GM18868 (cell line): ENCODE measurements at regions not wholly inside any gene's neighbourhood (a gene's known extent, or its start where the extent isn't known, plus 50 kb on each side); places are given as distances from the start of the nearest gene placed in this dataset.

ENCODE experiments used
- ATAC-seq: cut with Tn5 transposase; IDR thresholded peaks from one replicate; pipeline ENCODE4 v1.9.1; 2021; ENCODE audit warnings: mild to moderate bottlenecking, moderate library complexity; ENCODE audit not compliant: unreplicated experiment

- ATAC-seq, result no peak
Observed at GRCh38 chr4:156710365-156711192, 261.0 kb downstream of the PDGFC start.

GRCh38 chr4:156705311-156705710, 266.3 kb downstream of the PDGFC start:
- no peak for ATAC-seq

GRCh38 chr4:156695163-156695562, 276.4 kb downstream of the PDGFC start:
- no peak for ATAC-seq

- no peak for ATAC-seq
Observed at GRCh38 chr4:156694413-156694812, 277.2 kb downstream of the PDGFC start.

- no peak for ATAC-seq
Observed at GRCh38 chr4:156693557-156693956, 278.0 kb downstream of the PDGFC start.

- peak; percentile 19 for ATAC-seq
Observed at GRCh38 chr4:156692016-156692415, 279.6 kb downstream of the PDGFC start.

- no peak for ATAC-seq
Observed at GRCh38 chr4:156690572-156690971, 281.0 kb downstream of the PDGFC start.

- ATAC-seq, result no peak
Observed at GRCh38 chr4:156686120-156686519, 285.5 kb downstream of the PDGFC start.

- ATAC-seq, result no peak
Observed at GRCh38 chr4:156685308-156685707, 286.3 kb downstream of the PDGFC start.

GRCh38 chr4:156677656-156678055, 293.9 kb downstream of the PDGFC start:
- ATAC-seq, result no peak

GRCh38 chr4:156677131-156677531, 294.5 kb downstream of the PDGFC start:
- ATAC-seq, result no peak

GRCh38 chr4:156676116-156676851, 295.3 kb downstream of the PDGFC start:
- no peak for ATAC-seq

GRCh38 chr4:156673483-156673882, 298.1 kb downstream of the PDGFC start:
- no peak for ATAC-seq

GRCh38 chr4:156672492-156673305, 298.9 kb downstream of the PDGFC start:
- ATAC-seq, result no peak

GRCh38 chr4:156665780-156666366, 305.7 kb downstream of the PDGFC start:
- ATAC-seq, result peak; percentile 81

- ATAC-seq, result no peak
Observed at GRCh38 chr4:156663663-156664062, 307.9 kb downstream of the PDGFC start.

- ATAC-seq, result no peak
Observed at GRCh38 chr4:156662921-156663320, 308.7 kb downstream of the PDGFC start.

- no peak for ATAC-seq
Observed at GRCh38 chr4:156661555-156661954, 310.0 kb downstream of the PDGFC start.

GRCh38 chr4:156660465-156660864, 311.1 kb downstream of the PDGFC start:
- ATAC-seq, result no peak

- ATAC-seq, result no peak
Observed at GRCh38 chr4:156659983-156660382, 311.6 kb downstream of the PDGFC start.

- no peak for ATAC-seq
Observed at GRCh38 chr4:156659570-156659969, 312.0 kb downstream of the PDGFC start.
